BE2C (cell line): ENCODE measurements at regions not wholly inside any gene's neighbourhood (a gene's known extent, or its start where the extent isn't known, plus 50 kb on each side); places are given as distances from the start of the nearest gene placed in this dataset.

Source experiments
- DNase-seq: peaks from one replicate; pipeline ENCODE4 v3.0.0-alpha.2; 2020
- H3K27me3 ChIP-seq: fragments of 250-450 bp; sonication (Bioruptor Pico); 2 replicates; pipeline ENCODE4 v1.5.1; 2020; ENCODE audit warnings: mild to moderate bottlenecking
- H3K36me3 ChIP-seq: fragments of 250-450 bp; sonication (Bioruptor Pico); 2 replicates; pipeline ENCODE4 v1.5.1; 2020; ENCODE audit warnings: mild to moderate bottlenecking
- H3K4me1 ChIP-seq: fragments of 250-450 bp; sonication (Bioruptor Pico); 2 replicates; pipeline ENCODE4 v1.5.1; 2020
- H3K4me3 ChIP-seq: 2 replicates; pipeline ENCODE4 v1.5.1; 2011; ENCODE audit warnings: low read depth, low read length
- H3K9me3 ChIP-seq: fragments of 250-450 bp; sonication (Bioruptor Pico); 2 replicates; pipeline ENCODE4 v1.5.1; 2020
- CTCF ChIP-seq: IDR thresholded peaks from 2 replicates; pipeline ENCODE4 v1.5.1; 2012; ENCODE audit warnings: mild to moderate bottlenecking, low read depth, low read length

GRCh38 chr14:38774162-38774561, 328.9 kb downstream of the SEC23A start:
- no peak for TF ChIP-seq CTCF
- no peak overlapping the region for H3K4me3 ChIP-seq
- H3K27me3 ChIP-seq = no peaks in the 10 kb centered on the region
- H3K4me1 ChIP-seq = peaks cover 5% of the 10 kb centered on the region; the same call in 1 of the 2 replicates
- H3K36me3 ChIP-seq = no peaks in the 10 kb centered on the region
- H3K9me3 ChIP-seq = no peaks in the 10 kb centered on the region
- no peak for DNase-seq

GRCh38 chr14:38770251-38770650, 332.8 kb downstream of the SEC23A start:
- Histone ChIP-seq H3K9me3 (no peaks in the 10 kb centered on the region), H3K4me1 (peaks cover 5% of the 10 kb centered on the region; the same call in 1 of the 2 replicates), H3K27me3 (no peaks in the 10 kb centered on the region), H3K4me3 (no peak overlapping the region), H3K36me3 (no peaks in the 10 kb centered on the region)
- no peak for DNase-seq
- no peak for TF ChIP-seq CTCF

- Histone ChIP-seq H3K4me3 (no peak overlapping the region), H3K27me3 (no peaks in the 10 kb centered on the region), H3K9me3 (no peaks in the 10 kb centered on the region), H3K4me1 (no peaks in the 10 kb centered on the region), H3K36me3 (no peaks in the 10 kb centered on the region; the same call in 1 of the 2 replicates)
- DNase-seq = no peak
- TF ChIP-seq CTCF = no peak
Measured at GRCh38 chr14:38762845-38763244, 340.2 kb downstream of the SEC23A start.

GRCh38 chr14:38762426-38762825, 340.6 kb downstream of the SEC23A start:
- no peaks in the 10 kb centered on the region; the same call in 1 of the 2 replicates for H3K36me3 ChIP-seq
- TF ChIP-seq CTCF = no peak
- H3K4me1 ChIP-seq = no peaks in the 10 kb centered on the region
- no peaks in the 10 kb centered on the region for H3K27me3 ChIP-seq
- no peaks in the 10 kb centered on the region for H3K9me3 ChIP-seq
- no peak overlapping the region for H3K4me3 ChIP-seq
- DNase-seq = no peak

- no peak for DNase-seq
- H3K4me3 ChIP-seq = no peak overlapping the region
- no peaks in the 10 kb centered on the region for H3K27me3 ChIP-seq
- no peaks in the 10 kb centered on the region for H3K4me1 ChIP-seq
- H3K9me3 ChIP-seq = no peaks in the 10 kb centered on the region
- no peaks in the 10 kb centered on the region; the same call in 1 of the 2 replicates for H3K36me3 ChIP-seq
- no peak for TF ChIP-seq CTCF
Measured at GRCh38 chr14:38761033-38761432, 342.0 kb downstream of the SEC23A start.

- H3K9me3 ChIP-seq = no peaks in the 10 kb centered on the region; the same call in 1 of the 2 replicates
- no peaks in the 10 kb centered on the region for H3K27me3 ChIP-seq
- no peak overlapping the region for H3K4me3 ChIP-seq
- no peaks in the 10 kb centered on the region for H3K4me1 ChIP-seq
- TF ChIP-seq CTCF = no peak
- no peaks in the 10 kb centered on the region; the same call in 1 of the 2 replicates for H3K36me3 ChIP-seq
- DNase-seq = no peak
Measured at GRCh38 chr14:38758661-38759060, 344.4 kb downstream of the SEC23A start.
